ENCODE measurements at regions not wholly inside any gene's neighbourhood (a gene's known extent, or its start where the extent isn't known, plus 50 kb on each side); places are given as distances from the start of the nearest gene placed in this dataset.

- ChIA-PET POLR2A (no interaction called here), RAD21 (ENCODE audit: low non-redundant PET in 1 of 2, low total read pairs in 2 of 2, uncharacterized antibody in 2 of 2, unreplicated experiment in 2 of 2) (interaction anchor here in 1 of 2 experiments (0.7 kb wide), 1 partner anchor 177 kb away, joined by 4 read pairs; no protein-coding TSS in a partner anchor), CTCF (no interaction called here)
- Histone ChIP-seq H3K4me1 (ENCODE audit: control insufficient read depth in 1 of 2, insufficient read depth in 2 of 2, low read length in 2 of 2) (peaks cover 5 to 12% of the 10 kb centered on the region in 2 experiments; a peak in 2 of 4 replicates), H2AFZ (ENCODE audit: low read depth, low read length, poor library complexity, severe bottlenecking) (no peak overlapping the region), H3K9me3 (ENCODE audit: control insufficient read depth in 1 of 2, insufficient read depth in 1 of 2, low read depth in 1 of 2, low read length in 2 of 2) (no peaks in the 10 kb centered on the region), H3K4me2 (ENCODE audit: low read length) (no peak overlapping the region), H3K9ac (ENCODE audit: low read length) (no peak overlapping the region), H3K27ac (ENCODE audit: low read depth, low read length) (no peak overlapping the region), H3K36me3 (ENCODE audit: control insufficient read depth in 1 of 2, insufficient read depth in 2 of 2, low read length in 2 of 2) (no peaks in the 10 kb centered on the region), H3K9me2 (ENCODE audit: insufficient read depth) (no peaks in the 10 kb centered on the region), H3K79me2 (ENCODE audit: insufficient read depth, low read length) (0 out of 2 replicates have a peak, but pooled peaks cover 3% of the 10 kb centered on the region), H3K27me3 (ENCODE audit: insufficient read depth, low read length) (no peaks in the 10 kb centered on the region), H4K20me1 (ENCODE audit: insufficient read depth) (no peaks in the 10 kb centered on the region), H3K4me3 (replicated peaks in 1 of 2; ENCODE audit: low read depth in 1 of 2, low read length in 2 of 2) (no peak overlapping the region)
- DNase-seq (ENCODE audit: low read depth, low spot score) (no peak), ATAC-seq (no peak)
- TF ChIP-seq ZNF274 (IDR thresholded peaks at IDR 0.05; ENCODE audit: low read depth, low read length) (no peak), JUND (IDR thresholded peaks at IDR 0.05) (no peak), POLR2A (IDR thresholded peaks at IDR 0.05; ENCODE audit: borderline replicate concordance, extremely low read depth, insufficient read depth, insufficient read length) (no peak), SIN3A (IDR thresholded peaks at IDR 0.05; ENCODE audit: low read depth) (no peak), POLR2AphosphoS5 (IDR thresholded peaks at IDR 0.05; ENCODE audit: low read depth, low read length) (no peak), EZH2phosphoT487 (IDR thresholded peaks at IDR 0.05; ENCODE audit: borderline replicate concordance) (no peak), EGR1 (IDR thresholded peaks at IDR 0.05; ENCODE audit: low read depth) (no peak), ELF1 (IDR thresholded peaks at IDR 0.05; ENCODE audit: borderline replicate concordance, low read depth) (no peak)
- BruUV-seq (replicated peaks): no TSS peak
- intact Hi-C loops (cut with micrococcal nuclease): no loop called here
These were observed 146.2 kb downstream of the CRYBB2 start for GRCh38 chr22:25365491-25366261.

DNA sequence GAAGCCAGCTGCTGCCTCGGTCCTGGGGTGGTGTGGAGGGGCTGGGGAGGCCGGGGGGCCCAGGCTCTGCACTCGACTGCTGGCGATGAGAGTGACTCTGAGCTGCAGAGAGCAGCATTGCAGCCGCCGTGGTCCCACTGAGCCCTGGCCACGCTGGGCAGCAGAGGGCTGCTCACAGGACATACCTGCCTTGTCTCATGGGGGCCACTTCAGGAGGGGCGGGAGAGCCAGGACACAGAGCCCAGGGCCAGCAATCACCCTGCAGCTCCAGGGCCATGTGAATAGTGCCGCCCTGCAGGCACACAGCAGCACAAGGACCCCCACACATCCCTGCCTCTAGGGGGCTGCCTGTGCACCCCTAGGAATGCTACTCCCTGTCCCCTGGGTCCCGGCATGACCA, 147.0 kb downstream of the CRYBB2 start:
- no peaks in the 10 kb centered on the region for H3K36me3 ChIP-seq (ENCODE audit: control insufficient read depth in 1 of 2, insufficient read depth in 2 of 2, low read length in 2 of 2)
- CTCF ChIA-PET: no interaction called here
- TF ChIP-seq ELF1 (IDR thresholded peaks at IDR 0.05; ENCODE audit: borderline replicate concordance, low read depth) (no peak), MAX (IDR thresholded peaks at IDR 0.05) (no peak), CEBPB (IDR thresholded peaks at IDR 0.05; ENCODE audit: low read depth) (no peak), ZNF274 (IDR thresholded peaks at IDR 0.05; ENCODE audit: low read depth, low read length) (no peak), REST (IDR thresholded peaks at IDR 0.05; ENCODE audit: low read depth) (no peak), EGR1 (IDR thresholded peaks at IDR 0.05; ENCODE audit: low read depth) (no peak), FOSL1 (IDR thresholded peaks at IDR 0.05; ENCODE audit: low read depth) (no peak), JUND (IDR thresholded peaks at IDR 0.05) (no peak), POLR2AphosphoS5 (IDR thresholded peaks at IDR 0.05; ENCODE audit: low read depth, low read length) (no peak), EZH2phosphoT487 (IDR thresholded peaks at IDR 0.05; ENCODE audit: borderline replicate concordance) (no peak), RAD21 (IDR thresholded peaks at IDR 0.05; ENCODE audit: low read depth) (no peak), TCF7L2 (IDR thresholded peaks at IDR 0.05; ENCODE audit: borderline replicate concordance, extremely low read depth, insufficient read depth, insufficient read length) (no peak), EZH2 (IDR thresholded peaks at IDR 0.05) (no peak)
- TF ChIP-seq, protein P1, sequence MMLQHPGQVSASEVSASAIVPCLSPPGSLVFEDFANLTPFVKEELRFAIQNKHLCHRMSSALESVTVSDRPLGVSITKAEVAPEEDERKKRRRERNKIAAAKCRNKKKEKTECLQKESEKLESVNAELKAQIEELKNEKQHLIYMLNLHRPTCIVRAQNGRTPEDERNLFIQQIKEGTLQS (IDR thresholded peaks at IDR 0.05): no peak

More for the DNA sequence above, 147.0 kb downstream of the CRYBB2 start:
- H3K27ac ChIP-seq (ENCODE audit: low read depth, low read length): no peak overlapping the region
- DNase-seq (ENCODE audit: low read depth, low spot score) (no peak), ATAC-seq (no peak)
- intact Hi-C loops (cut with micrococcal nuclease): no loop called here
- RAD21 ChIA-PET (ENCODE audit: low non-redundant PET in 1 of 2, low total read pairs in 2 of 2, uncharacterized antibody in 2 of 2, unreplicated experiment in 2 of 2): interaction anchor here in 1 of 2 experiments (0.7 kb wide), 1 partner anchor 176 kb away, joined by 4 read pairs; no protein-coding TSS in a partner anchor
- H3K79me2 ChIP-seq (ENCODE audit: insufficient read depth, low read length): 0 out of 2 replicates have a peak, but pooled peaks cover 3% of the 10 kb centered on the region
- H3K9me3 ChIP-seq (ENCODE audit: control insufficient read depth in 1 of 2, insufficient read depth in 1 of 2, low read depth in 1 of 2, low read length in 2 of 2): no peaks in the 10 kb centered on the region
- H4K20me1 ChIP-seq (ENCODE audit: insufficient read depth): no peaks in the 10 kb centered on the region
- H3K4me2 ChIP-seq (ENCODE audit: low read length): no peak overlapping the region
- no peak overlapping the region for H3K9ac ChIP-seq (ENCODE audit: low read length)
- H3K27me3 ChIP-seq (ENCODE audit: insufficient read depth, low read length): no peaks in the 10 kb centered on the region
- BruUV-seq (replicated peaks): no TSS peak
- no peak overlapping the region for H2AFZ ChIP-seq (ENCODE audit: low read depth, low read length, poor library complexity, severe bottlenecking)
- POLR2A ChIA-PET: no interaction called here
- H3K4me1 ChIP-seq (ENCODE audit: control insufficient read depth in 1 of 2, insufficient read depth in 2 of 2, low read length in 2 of 2): peaks cover 5 to 12% of the 10 kb centered on the region in 2 experiments; a peak in 2 of 4 replicates
- H3K4me3 ChIP-seq (replicated peaks in 1 of 2; ENCODE audit: low read depth in 1 of 2, low read length in 2 of 2): no peak overlapping the region
- no peaks in the 10 kb centered on the region for H3K9me2 ChIP-seq (ENCODE audit: insufficient read depth)
